Naive thymus-derived CD4-positive, alpha-beta T cell (primary cell): ENCODE measurements at regions not wholly inside any gene's neighbourhood (a gene's known extent, or its start where the extent isn't known, plus 50 kb on each side); places are given as distances from the start of the nearest gene placed in this dataset.

ENCODE experiments used
- ATAC-seq: fragments of 150-1000 bp; cut with Tn5 transposase; 2 replicates; pipeline ENCODE4 v1.10.0; 2021; ENCODE audit warnings: mild to moderate bottlenecking, moderate library complexity
- CTCF ChIA-PET: fragments of 350-600 bp; sonication (Branson Sonifier 250); formaldehyde crosslinking; loops from one replicate; lab custom pipeline; 2021; ENCODE audit warnings: antibody characterized with exemption; lab: Charles Lee
- POLR2A ChIA-PET: fragments of 350-600 bp; sonication (Branson Sonifier 250); formaldehyde crosslinking; loops from one replicate; lab custom pipeline; 2021; ENCODE audit warnings: antibody characterized with exemption, inconsistent platforms; lab: Charles Lee
- DNase-seq, 9 donors: peaks; one replicate each; pipeline versions ENCODE4 v3.0.0 to v3.0.0-alpha.2; 2020 to 2022; ENCODE audit warnings: mixed read lengths in 1 of 9
- H3K27ac ChIP-seq: one replicate; pipeline ENCODE4 v1.7.0; 2013; ENCODE audit warnings: mild to moderate bottlenecking, low read depth, low read length, moderate library complexity
- H3K27me3 ChIP-seq, 2 donors: one replicate each; pipeline ENCODE4 v1.7.0; 2013; ENCODE audit warnings: low read length in 2 of 2, mild to moderate bottlenecking in 2 of 2, moderate library complexity in 2 of 2; ENCODE audit not compliant: control insufficient read depth in 2 of 2, insufficient read depth in 2 of 2
- H3K36me3 ChIP-seq, 3 experiments: 1 replicate in 2 of 3; 2 replicates in 1 of 3; pipeline ENCODE4 v1.7.0; 2013; ENCODE audit warnings: low read length in 3 of 3, mild to moderate bottlenecking in 3 of 3, moderate library complexity in 1 of 3; ENCODE audit not compliant: insufficient read depth in 3 of 3, control insufficient read depth in 2 of 3
- H3K4me1 ChIP-seq, 2 donors: one replicate each; pipeline ENCODE4 v1.7.0; 2013; ENCODE audit warnings: low read length in 2 of 2, mild to moderate bottlenecking in 2 of 2, moderate library complexity in 1 of 2; ENCODE audit not compliant: control insufficient read depth in 2 of 2, insufficient read depth in 2 of 2
- H3K4me3 ChIP-seq: 2 replicates; pipeline ENCODE4 v1.7.0; 2013; ENCODE audit warnings: mild to moderate bottlenecking, low read length
- H3K9me3 ChIP-seq, 3 experiments: 1 replicate in 2 of 3; 2 replicates in 1 of 3; pipeline ENCODE4 v1.7.0; 2013; ENCODE audit warnings: low read length in 3 of 3; ENCODE audit not compliant: control insufficient read depth in 2 of 3
- H3K27ac Mint-ChIP-seq, 9 donors: one replicate each; pipeline ENCODE4 v1.8.0; 2020 to 2022; ENCODE audit warnings: mixed read lengths in 9 of 9, mild to moderate bottlenecking in 8 of 9, moderate library complexity in 5 of 9, inconsistent platforms in 2 of 9
- H3K27me3 Mint-ChIP-seq, 5 donors: one replicate each; pipeline ENCODE4 v1.8.0; 2021 to 2022; ENCODE audit warnings: mixed read lengths in 5 of 5, mild to moderate bottlenecking in 1 of 5
- H3K36me3 Mint-ChIP-seq, 5 donors: one replicate each; pipeline ENCODE4 v1.8.0; 2020 to 2022; ENCODE audit warnings: mixed read lengths in 5 of 5, mild to moderate bottlenecking in 3 of 5, inconsistent platforms in 1 of 5
- H3K4me1 Mint-ChIP-seq, 7 donors: one replicate each; pipeline ENCODE4 v1.8.0; 2020 to 2022; ENCODE audit warnings: mixed read lengths in 7 of 7, mild to moderate bottlenecking in 3 of 7, inconsistent platforms in 1 of 7
- H3K4me3 Mint-ChIP-seq, 10 donors: one replicate each; pipeline ENCODE4 v1.8.0; 2020 to 2022; ENCODE audit warnings: mild to moderate bottlenecking in 10 of 10, mixed read lengths in 10 of 10, moderate library complexity in 6 of 10, inconsistent platforms in 2 of 10
- H3K9me3 Mint-ChIP-seq, 11 donors: one replicate each; pipeline ENCODE4 v1.8.0; 2020 to 2022; ENCODE audit warnings: mixed read lengths in 11 of 11, mild to moderate bottlenecking in 4 of 11, inconsistent platforms in 1 of 11, moderate library complexity in 1 of 11
- intact Hi-C, 2 donors: fragments of 100-400 bp; cut with micrococcal nuclease; formaldehyde crosslinking; loops; one replicate each; pipeline ENCODE4 v1.15.1; 2023

DNA sequence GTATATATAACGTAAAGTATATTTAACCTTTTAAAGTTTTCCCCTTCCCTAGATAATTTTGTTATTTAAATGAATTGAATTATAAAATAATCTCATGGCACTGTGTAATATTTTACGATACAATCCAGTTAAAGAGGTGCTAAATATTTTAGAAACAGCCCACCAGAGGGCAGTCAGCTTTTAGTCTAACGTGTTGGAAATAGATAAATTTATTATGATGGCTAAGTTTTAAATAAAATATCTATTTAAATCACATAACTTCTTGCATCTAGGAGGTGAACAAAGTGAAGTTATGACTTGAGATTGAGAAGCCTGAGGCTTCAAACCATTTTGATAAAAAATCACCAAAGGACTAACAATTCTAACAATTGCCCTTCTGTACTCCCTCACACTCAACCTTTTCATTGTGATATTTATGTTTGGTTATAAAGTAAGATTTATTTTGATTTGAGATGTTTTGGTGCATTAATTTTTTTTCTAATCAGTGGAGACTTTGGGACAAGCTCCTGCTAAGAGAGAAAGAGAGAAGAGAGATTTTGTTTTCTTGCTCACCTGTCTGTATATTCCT lies 171.5 kb upstream of the SP4 start:
- Histone ChIP-seq H3K27ac (no peak overlapping the region), H3K9me3 (no peaks in the 10 kb centered on the region), H3K4me3 (no peak overlapping the region), H3K36me3 (no peaks in the 10 kb centered on the region), H3K4me1 (no peaks in the 10 kb centered on the region), H3K27me3 (peaks cover 4 to 18% of the 10 kb centered on the region in 2 donors)
- Mint-ChIP-seq H3K9me3 (peaks cover 0 to 2% (median 0%) of the 10 kb centered on the region in 11 donors), H3K4me3 (no peak overlapping the region), H3K27me3 (peaks cover 46 to 54% (median 49%) of the 10 kb centered on the region in 5 donors), H3K4me1 (peaks cover 0 to 27% (median 0%) of the 10 kb centered on the region in 7 donors), H3K36me3 (peaks cover 0 to 12% (median 0%) of the 10 kb centered on the region in 5 donors), H3K27ac (no peak overlapping the region)
- POLR2A ChIA-PET: no interaction called here
- DNase-seq (peak in 6 of 9 donors; percentile 11 to 42 (median 24)), ATAC-seq (no peak)
- CTCF ChIA-PET: interaction anchor here (0.6 to 1.3 kb wide), 8 partner anchors 92 to 828 kb away, joined by 3 to 4 read pairs (median 3); no protein-coding TSS in a partner anchor
- intact Hi-C loops: loop anchor here (1.0 to 10.0 kb wide), 11 partner anchors 172 to 828 kb away; partner anchors contain the start of gene SP4 (in 1 of the 2)

- no peak overlapping the region for H3K4me3 ChIP-seq
- H3K27ac ChIP-seq: no peak overlapping the region
- H3K27me3 Mint-ChIP-seq: peaks cover 7 to 16% (median 10%) of the 10 kb centered on the region in 5 donors
- peaks cover 0 to 4% (median 0%) of the 10 kb centered on the region in 11 donors for H3K9me3 Mint-ChIP-seq
- ATAC-seq (no peak), DNase-seq (no peak)
- peaks cover 0 to 21% (median 9%) of the 10 kb centered on the region in 7 donors for H3K4me1 Mint-ChIP-seq
- intact Hi-C loops: loop anchor here (1.0 to 5.0 kb wide), 5 partner anchors 76 to 740 kb away; no protein-coding TSS in a partner anchor
- peaks cover 0 to 20% (median 0%) of the 10 kb centered on the region in 5 donors for H3K36me3 Mint-ChIP-seq
- no peaks in the 10 kb centered on the region for H3K9me3 ChIP-seq
- ChIA-PET CTCF (interaction anchor here (0.6 to 1.1 kb wide), 3 partner anchors 166 to 369 kb away, joined by 3 to 5 read pairs (median 3); no protein-coding TSS in a partner anchor), POLR2A (no interaction called here)
- no peaks in the 10 kb centered on the region for H3K27me3 ChIP-seq
- no peak overlapping the region for H3K4me3 Mint-ChIP-seq
- H3K4me1 ChIP-seq: peaks cover 0 to 2% of the 10 kb centered on the region in 2 donors
- no peaks in the 10 kb centered on the region for H3K36me3 ChIP-seq
- no peak overlapping the region for H3K27ac Mint-ChIP-seq
These were observed 166.9 kb upstream of the SP4 start for GRCh38 chr7:21260939-21261338.

DNA sequence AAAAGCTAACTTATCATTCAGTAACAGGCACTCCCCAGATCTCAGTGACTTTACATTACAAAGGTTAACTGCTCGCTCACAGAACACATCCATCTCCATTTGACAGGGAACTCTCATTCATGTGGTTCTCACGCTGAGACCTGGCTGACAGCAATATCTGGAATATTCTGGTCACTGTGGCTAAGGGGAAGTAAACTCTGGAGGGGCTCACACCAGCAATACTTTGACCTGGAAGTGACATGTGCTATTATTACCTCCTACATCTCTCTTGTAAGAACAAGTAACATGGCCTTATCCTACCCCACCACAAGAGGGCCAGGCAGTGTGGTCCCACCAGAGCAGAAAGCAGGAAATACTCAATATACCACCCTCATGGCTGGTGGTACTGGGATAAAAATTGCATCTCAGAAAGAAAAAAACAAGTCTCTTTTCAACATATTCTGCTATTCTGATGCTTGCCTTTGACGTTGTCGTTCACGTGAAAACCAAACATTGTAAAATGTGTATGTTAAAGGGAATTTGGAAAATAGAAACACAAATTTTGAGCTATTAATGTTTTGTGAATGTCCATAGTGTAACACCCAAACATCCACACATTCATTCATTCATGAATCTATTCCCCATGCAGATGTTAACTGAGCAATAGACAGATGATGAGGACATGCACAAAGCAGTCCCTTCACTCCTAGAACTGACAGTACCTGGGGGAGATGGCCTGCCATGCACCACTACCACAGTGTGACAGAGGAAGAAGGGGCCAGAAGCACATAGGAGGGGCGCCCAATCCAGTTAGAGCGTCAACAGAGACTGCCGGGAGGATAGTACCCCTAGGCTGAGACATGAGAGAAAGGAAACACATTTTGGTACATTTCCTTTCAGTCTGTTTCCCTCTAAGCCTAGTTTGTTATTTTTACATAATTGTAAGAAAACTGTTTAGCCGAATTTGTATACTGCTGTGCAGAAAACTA lies 166.0 kb upstream of the SP4 start:
- Histone ChIP-seq H3K4me3 (no peak overlapping the region), H3K27ac (no peak overlapping the region), H3K36me3 (no peaks in the 10 kb centered on the region), H3K9me3 (no peaks in the 10 kb centered on the region), H3K27me3 (no peaks in the 10 kb centered on the region), H3K4me1 (peaks cover 0 to 2% of the 10 kb centered on the region in 2 donors)
- ATAC-seq: peak; percentile 74
- ChIA-PET CTCF (interaction anchor here (0.6 to 1.4 kb wide), 3 partner anchors 8 to 265 kb away, joined by 3 to 5 read pairs (median 4); no protein-coding TSS in a partner anchor), POLR2A (no interaction called here)
- peak in 7 of 9 donors; percentile 20 to 45 (median 27) for DNase-seq
- Mint-ChIP-seq H3K36me3 (peaks cover 0 to 20% (median 0%) of the 10 kb centered on the region in 5 donors), H3K4me1 (peaks cover 0 to 21% (median 9%) of the 10 kb centered on the region in 7 donors), H3K9me3 (peaks cover 0 to 4% (median 0%) of the 10 kb centered on the region in 11 donors), H3K27ac (peak overlapping the region in 2 of 9 donors; percentile 60 to 63), H3K4me3 (peak overlapping the region in 1 of 10 donors; percentile 49), H3K27me3 (peaks cover 3 to 10% (median 6%) of the 10 kb centered on the region in 5 donors)
- intact Hi-C loops: loop anchor here (1.0 to 5.0 kb wide), 5 partner anchors 75 to 739 kb away; no protein-coding TSS in a partner anchor

DNA sequence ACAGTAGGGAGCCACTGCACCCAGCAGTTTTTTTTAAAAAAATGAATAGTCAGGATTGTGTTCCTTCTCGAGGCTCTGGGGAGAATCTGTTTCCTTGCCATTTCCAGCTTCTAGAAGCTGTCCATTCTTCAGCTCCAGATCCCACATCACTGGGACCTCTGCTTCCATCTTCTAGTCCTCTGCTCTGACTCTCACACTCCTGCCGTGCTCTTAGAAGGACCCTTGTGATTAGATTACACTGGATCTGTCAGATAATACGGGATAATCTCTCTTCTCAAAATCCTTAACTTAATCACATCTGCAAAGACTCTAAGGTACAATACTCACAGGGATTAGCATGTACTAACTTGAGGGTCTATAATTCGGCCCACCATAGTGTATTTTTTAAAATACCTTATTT lies 158.9 kb upstream of the SP4 start:
- Mint-ChIP-seq H3K27me3 (no peaks in the 10 kb centered on the region), H3K4me3 (no peak overlapping the region), H3K36me3 (peaks cover 0 to 2% (median 0%) of the 10 kb centered on the region in 5 donors), H3K9me3 (no peaks in the 10 kb centered on the region), H3K27ac (no peak overlapping the region), H3K4me1 (peaks cover 0 to 2% (median 0%) of the 10 kb centered on the region in 7 donors)
- DNase-seq: no peak
- no peaks in the 10 kb centered on the region for H3K9me3 ChIP-seq
- ChIA-PET CTCF (interaction anchor here (0.9 kb wide), 1 partner anchor 15 kb away, joined by 3 read pairs; no protein-coding TSS in a partner anchor), POLR2A (no interaction called here)
- H3K27me3 ChIP-seq: no peaks in the 10 kb centered on the region
- H3K36me3 ChIP-seq: no peaks in the 10 kb centered on the region
- H3K27ac ChIP-seq: no peak overlapping the region
- ATAC-seq: no peak
- intact Hi-C loops: no loop called here
- H3K4me1 ChIP-seq: no peaks in the 10 kb centered on the region
- H3K4me3 ChIP-seq: no peak overlapping the region

DNA sequence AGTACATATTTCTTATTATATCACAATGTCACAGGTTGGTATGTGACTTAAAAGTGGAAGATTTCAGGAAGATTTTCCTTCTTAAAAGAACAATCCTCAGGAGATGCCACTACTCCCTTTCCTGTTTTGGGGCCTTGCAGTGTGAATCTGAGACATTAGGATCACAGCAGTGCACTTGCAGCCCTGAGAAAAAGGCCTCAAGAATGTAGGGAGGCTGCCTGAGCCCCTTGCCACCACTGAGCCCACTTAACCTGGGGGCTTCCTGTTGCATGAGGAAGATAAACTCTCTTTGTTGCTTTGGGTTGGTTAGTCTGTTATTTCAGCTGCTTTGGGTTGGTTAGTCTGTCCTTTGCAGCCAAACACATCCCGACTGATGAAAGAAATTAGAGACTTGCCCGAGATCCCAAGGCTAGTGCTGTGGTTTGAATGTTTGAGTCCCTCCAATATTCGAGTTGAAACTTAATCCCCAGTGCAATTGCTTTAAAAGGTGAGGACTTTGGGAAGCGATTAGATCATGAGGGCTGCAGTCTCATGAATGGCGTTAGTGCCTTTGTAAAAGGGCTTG lies 151.3 kb upstream of the SP4 start:
- H3K27ac ChIP-seq: no peak overlapping the region
- H3K4me3 ChIP-seq: no peak overlapping the region
- peaks cover 0 to 11% (median 0%) of the 10 kb centered on the region in 7 donors for H3K4me1 Mint-ChIP-seq
- peaks cover 0 to 11% (median 0%) of the 10 kb centered on the region in 11 donors for H3K9me3 Mint-ChIP-seq
- H3K36me3 ChIP-seq: no peaks in the 10 kb centered on the region
- POLR2A ChIA-PET: no interaction called here
- no peak overlapping the region for H3K4me3 Mint-ChIP-seq
- no peaks in the 10 kb centered on the region for H3K9me3 ChIP-seq
- CTCF ChIA-PET: no interaction called here
- no peak for DNase-seq
- no peaks in the 10 kb centered on the region for H3K4me1 ChIP-seq
- H3K36me3 Mint-ChIP-seq: peaks cover 0 to 17% (median 0%) of the 10 kb centered on the region in 5 donors
- H3K27ac Mint-ChIP-seq: no peak overlapping the region
- intact Hi-C loops: no loop called here
- H3K27me3 ChIP-seq: no peaks in the 10 kb centered on the region
- H3K27me3 Mint-ChIP-seq: no peaks in the 10 kb centered on the region
- no peak for ATAC-seq

DNA sequence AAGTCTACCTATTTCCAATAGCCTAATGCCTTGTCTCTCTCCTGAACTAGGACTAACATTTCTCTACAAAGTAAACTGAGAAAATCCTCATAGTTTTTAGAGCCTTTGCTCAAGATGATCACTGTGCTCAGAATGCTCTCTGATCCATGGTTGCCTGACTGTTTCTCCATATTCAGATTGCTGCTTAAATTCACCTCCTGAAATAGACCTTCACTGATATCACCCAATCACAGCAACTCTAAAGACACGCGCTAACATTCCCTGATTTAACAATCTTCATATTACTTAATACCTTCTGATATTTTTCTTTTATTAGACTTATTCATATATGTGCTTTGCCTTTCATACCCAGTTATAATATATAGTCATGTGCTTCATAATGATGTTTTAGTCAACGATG lies 148.9 kb upstream of the SP4 start:
- Histone ChIP-seq H3K4me3 (no peak overlapping the region), H3K4me1 (no peaks in the 10 kb centered on the region), H3K9me3 (no peaks in the 10 kb centered on the region), H3K27ac (no peak overlapping the region), H3K36me3 (no peaks in the 10 kb centered on the region), H3K27me3 (no peaks in the 10 kb centered on the region)
- POLR2A ChIA-PET: no interaction called here
- Mint-ChIP-seq H3K27ac (no peak overlapping the region), H3K27me3 (no peaks in the 10 kb centered on the region), H3K36me3 (peaks cover 0 to 29% (median 0%) of the 10 kb centered on the region in 5 donors), H3K4me1 (peaks cover 0 to 13% (median 0%) of the 10 kb centered on the region in 7 donors), H3K9me3 (peaks cover 0 to 15% (median 0%) of the 10 kb centered on the region in 11 donors), H3K4me3 (no peak overlapping the region)
- DNase-seq: no peak
- CTCF ChIA-PET: no interaction called here
- no peak for ATAC-seq
- intact Hi-C loops: no loop called here
